ENCODE measurements at regions not wholly inside any gene's neighbourhood (a gene's known extent, or its start where the extent isn't known, plus 50 kb on each side); places are given as distances from the start of the nearest gene placed in this dataset.

- Histone ChIP-seq H3K4me3 (ENCODE audit: low read depth, low read length) (no peak overlapping the region), H3K27me3 (ENCODE audit: control insufficient read depth, insufficient read depth, low read length) (no peaks in the 10 kb centered on the region), H3K9me3 (ENCODE audit: control insufficient read depth, insufficient read depth, low read length) (no peaks in the 10 kb centered on the region), H3K36me3 (ENCODE audit: control insufficient read depth, insufficient read depth, low read length) (no peaks in the 10 kb centered on the region), H3K9ac (ENCODE audit: low read depth, low read length) (no peak overlapping the region), H3K4me1 (ENCODE audit: control insufficient read depth, insufficient read depth, low read length) (peaks cover 3% of the 10 kb centered on the region; the same call in 1 of the 2 replicates), H3K27ac (ENCODE audit: low read depth, low read length) (no peak overlapping the region)
Measured at GRCh38 chr4:110712486-110712885, 89.6 kb upstream of the PITX2 start.

GRCh38 chr4:110730318-110730717 is 107.4 kb upstream of the PITX2 start:
- H3K36me3 ChIP-seq (ENCODE audit: control insufficient read depth, insufficient read depth, low read length) = no peaks in the 10 kb centered on the region
- no peak overlapping the region for H3K9ac ChIP-seq (ENCODE audit: low read depth, low read length)
- H3K9me3 ChIP-seq (ENCODE audit: control insufficient read depth, insufficient read depth, low read length) = no peaks in the 10 kb centered on the region
- no peak overlapping the region for H3K27ac ChIP-seq (ENCODE audit: low read depth, low read length)
- no peaks in the 10 kb centered on the region for H3K4me1 ChIP-seq (ENCODE audit: control insufficient read depth, insufficient read depth, low read length)
- no peaks in the 10 kb centered on the region for H3K27me3 ChIP-seq (ENCODE audit: control insufficient read depth, insufficient read depth, low read length)
- no peak overlapping the region for H3K4me3 ChIP-seq (ENCODE audit: low read depth, low read length)

GRCh38 chr4:110733901-110734300 is 111.0 kb upstream of the PITX2 start:
- Histone ChIP-seq H3K9ac (ENCODE audit: low read depth, low read length) (no peak overlapping the region), H3K27ac (ENCODE audit: low read depth, low read length) (no peak overlapping the region), H3K9me3 (ENCODE audit: control insufficient read depth, insufficient read depth, low read length) (no peaks in the 10 kb centered on the region), H3K4me3 (ENCODE audit: low read depth, low read length) (no peak overlapping the region), H3K4me1 (ENCODE audit: control insufficient read depth, insufficient read depth, low read length) (no peaks in the 10 kb centered on the region), H3K36me3 (ENCODE audit: control insufficient read depth, insufficient read depth, low read length) (no peaks in the 10 kb centered on the region), H3K27me3 (ENCODE audit: control insufficient read depth, insufficient read depth, low read length) (no peaks in the 10 kb centered on the region)

GRCh38 chr4:110735686-110736085 is 112.8 kb upstream of the PITX2 start:
- Histone ChIP-seq H3K36me3 (ENCODE audit: control insufficient read depth, insufficient read depth, low read length) (no peaks in the 10 kb centered on the region), H3K9ac (ENCODE audit: low read depth, low read length) (no peak overlapping the region)

GRCh38 chr4:110737931-110738330 is 115.1 kb upstream of the PITX2 start:
- Histone ChIP-seq H3K4me3 (ENCODE audit: low read depth, low read length) (no peak overlapping the region), H3K36me3 (ENCODE audit: control insufficient read depth, insufficient read depth, low read length) (no peaks in the 10 kb centered on the region), H3K4me1 (ENCODE audit: control insufficient read depth, insufficient read depth, low read length) (no peaks in the 10 kb centered on the region), H3K27ac (ENCODE audit: low read depth, low read length) (no peak overlapping the region), H3K27me3 (ENCODE audit: control insufficient read depth, insufficient read depth, low read length) (no peaks in the 10 kb centered on the region), H3K9ac (ENCODE audit: low read depth, low read length) (no peak overlapping the region), H3K9me3 (ENCODE audit: control insufficient read depth, insufficient read depth, low read length) (no peaks in the 10 kb centered on the region)

More at GRCh38 chr4:110735686-110736085, 112.8 kb upstream of the PITX2 start:
- Histone ChIP-seq H3K27ac (ENCODE audit: low read depth, low read length) (no peak overlapping the region), H3K27me3 (ENCODE audit: control insufficient read depth, insufficient read depth, low read length) (no peaks in the 10 kb centered on the region), H3K4me3 (ENCODE audit: low read depth, low read length) (no peak overlapping the region), H3K9me3 (ENCODE audit: control insufficient read depth, insufficient read depth, low read length) (no peaks in the 10 kb centered on the region), H3K4me1 (ENCODE audit: control insufficient read depth, insufficient read depth, low read length) (no peaks in the 10 kb centered on the region)

- Histone ChIP-seq H3K9me3 (ENCODE audit: control insufficient read depth, insufficient read depth, low read length) (no peaks in the 10 kb centered on the region), H3K9ac (ENCODE audit: low read depth, low read length) (no peak overlapping the region)
Measured at GRCh38 chr4:110742143-110742542, 119.3 kb upstream of the PITX2 start.

GRCh38 chr4:110748071-110748470 is 125.2 kb upstream of the PITX2 start:
- no peaks in the 10 kb centered on the region for H3K36me3 ChIP-seq (ENCODE audit: control insufficient read depth, insufficient read depth, low read length)

More at GRCh38 chr4:110742143-110742542, 119.3 kb upstream of the PITX2 start:
- Histone ChIP-seq H3K4me3 (ENCODE audit: low read depth, low read length) (no peak overlapping the region), H3K27ac (ENCODE audit: low read depth, low read length) (no peak overlapping the region), H3K27me3 (ENCODE audit: control insufficient read depth, insufficient read depth, low read length) (no peaks in the 10 kb centered on the region), H3K36me3 (ENCODE audit: control insufficient read depth, insufficient read depth, low read length) (no peaks in the 10 kb centered on the region), H3K4me1 (ENCODE audit: control insufficient read depth, insufficient read depth, low read length) (no peaks in the 10 kb centered on the region)

GRCh38 chr4:110751183-110751582 is 128.3 kb upstream of the PITX2 start:
- Histone ChIP-seq H3K27ac (ENCODE audit: low read depth, low read length) (no peak overlapping the region), H3K9ac (ENCODE audit: low read depth, low read length) (no peak overlapping the region), H3K27me3 (ENCODE audit: control insufficient read depth, insufficient read depth, low read length) (no peaks in the 10 kb centered on the region), H3K36me3 (ENCODE audit: control insufficient read depth, insufficient read depth, low read length) (no peaks in the 10 kb centered on the region), H3K4me3 (ENCODE audit: low read depth, low read length) (no peak overlapping the region), H3K9me3 (ENCODE audit: control insufficient read depth, insufficient read depth, low read length) (no peaks in the 10 kb centered on the region), H3K4me1 (ENCODE audit: control insufficient read depth, insufficient read depth, low read length) (no peaks in the 10 kb centered on the region)

More at GRCh38 chr4:110748071-110748470, 125.2 kb upstream of the PITX2 start:
- Histone ChIP-seq H3K9me3 (ENCODE audit: control insufficient read depth, insufficient read depth, low read length) (no peaks in the 10 kb centered on the region), H3K27ac (ENCODE audit: low read depth, low read length) (no peak overlapping the region), H3K27me3 (ENCODE audit: control insufficient read depth, insufficient read depth, low read length) (no peaks in the 10 kb centered on the region), H3K4me3 (ENCODE audit: low read depth, low read length) (no peak overlapping the region), H3K4me1 (ENCODE audit: control insufficient read depth, insufficient read depth, low read length) (no peaks in the 10 kb centered on the region), H3K9ac (ENCODE audit: low read depth, low read length) (no peak overlapping the region)

GRCh38 chr4:110751986-110752385 is 129.1 kb upstream of the PITX2 start:
- H3K27me3 ChIP-seq (ENCODE audit: control insufficient read depth, insufficient read depth, low read length) = no peaks in the 10 kb centered on the region

GRCh38 chr4:110753466-110753865 is 130.6 kb upstream of the PITX2 start:
- Histone ChIP-seq H3K4me1 (ENCODE audit: control insufficient read depth, insufficient read depth, low read length) (no peaks in the 10 kb centered on the region), H3K4me3 (ENCODE audit: low read depth, low read length) (no peak overlapping the region), H3K36me3 (ENCODE audit: control insufficient read depth, insufficient read depth, low read length) (no peaks in the 10 kb centered on the region), H3K27ac (ENCODE audit: low read depth, low read length) (no peak overlapping the region), H3K9ac (ENCODE audit: low read depth, low read length) (no peak overlapping the region), H3K9me3 (ENCODE audit: control insufficient read depth, insufficient read depth, low read length) (no peaks in the 10 kb centered on the region), H3K27me3 (ENCODE audit: control insufficient read depth, insufficient read depth, low read length) (no peaks in the 10 kb centered on the region)

More at GRCh38 chr4:110751986-110752385, 129.1 kb upstream of the PITX2 start:
- Histone ChIP-seq H3K9me3 (ENCODE audit: control insufficient read depth, insufficient read depth, low read length) (no peaks in the 10 kb centered on the region), H3K4me3 (ENCODE audit: low read depth, low read length) (no peak overlapping the region), H3K4me1 (ENCODE audit: control insufficient read depth, insufficient read depth, low read length) (no peaks in the 10 kb centered on the region), H3K36me3 (ENCODE audit: control insufficient read depth, insufficient read depth, low read length) (no peaks in the 10 kb centered on the region), H3K9ac (ENCODE audit: low read depth, low read length) (no peak overlapping the region), H3K27ac (ENCODE audit: low read depth, low read length) (no peak overlapping the region)

GRCh38 chr4:110754716-110755115 is 131.8 kb upstream of the PITX2 start:
- Histone ChIP-seq H3K36me3 (ENCODE audit: control insufficient read depth, insufficient read depth, low read length) (no peaks in the 10 kb centered on the region), H3K9ac (ENCODE audit: low read depth, low read length) (no peak overlapping the region), H3K4me3 (ENCODE audit: low read depth, low read length) (no peak overlapping the region), H3K9me3 (ENCODE audit: control insufficient read depth, insufficient read depth, low read length) (no peaks in the 10 kb centered on the region), H3K4me1 (ENCODE audit: control insufficient read depth, insufficient read depth, low read length) (no peaks in the 10 kb centered on the region), H3K27me3 (ENCODE audit: control insufficient read depth, insufficient read depth, low read length) (no peaks in the 10 kb centered on the region), H3K27ac (ENCODE audit: low read depth, low read length) (no peak overlapping the region)

- no peaks in the 10 kb centered on the region for H3K36me3 ChIP-seq (ENCODE audit: control insufficient read depth, insufficient read depth, low read length)
- H3K27ac ChIP-seq (ENCODE audit: low read depth, low read length) = no peak overlapping the region
- H3K9me3 ChIP-seq (ENCODE audit: control insufficient read depth, insufficient read depth, low read length) = no peaks in the 10 kb centered on the region
- H3K4me1 ChIP-seq (ENCODE audit: control insufficient read depth, insufficient read depth, low read length) = no peaks in the 10 kb centered on the region
- H3K4me3 ChIP-seq (ENCODE audit: low read depth, low read length) = no peak overlapping the region
- H3K27me3 ChIP-seq (ENCODE audit: control insufficient read depth, insufficient read depth, low read length) = no peaks in the 10 kb centered on the region
- H3K9ac ChIP-seq (ENCODE audit: low read depth, low read length) = no peak overlapping the region
Measured at GRCh38 chr4:110769578-110769977, 146.7 kb upstream of the PITX2 start.

All from HUES48 (cell line).